Progenitor cell of endocrine pancreas (in vitro differentiated cells): ENCODE measurements at regions not wholly inside any gene's neighbourhood (a gene's known extent, or its start where the extent isn't known, plus 50 kb on each side); places are given as distances from the start of the nearest gene placed in this dataset.

ENCODE experiments used
- DNase-seq: peaks from one replicate; pipeline ENCODE4 v3.0.0; 2021; ENCODE audit warnings: low spot score; ENCODE audit not compliant: unreplicated experiment
- H3K27ac Mint-ChIP-seq: 2 replicates; pipeline ENCODE4 v1.8.0; 2021; ENCODE audit warnings: mild to moderate bottlenecking, moderate library complexity, mixed read lengths
- H3K27me3 Mint-ChIP-seq: 2 replicates; pipeline ENCODE4 v1.8.0; 2021; ENCODE audit warnings: mixed read lengths
- H3K36me3 Mint-ChIP-seq: 2 replicates; pipeline ENCODE4 v1.8.0; 2022; ENCODE audit warnings: mixed read lengths; ENCODE audit not compliant: insufficient read depth
- H3K4me1 Mint-ChIP-seq: 2 replicates; pipeline ENCODE4 v1.8.0; 2021; ENCODE audit warnings: low read depth, mixed read lengths
- H3K4me3 Mint-ChIP-seq: 2 replicates; pipeline ENCODE4 v1.8.0; 2021; ENCODE audit warnings: low read depth, mild to moderate bottlenecking, moderate library complexity, mixed read lengths
- H3K9me3 Mint-ChIP-seq: 2 replicates; pipeline ENCODE4 v1.8.0; 2021; ENCODE audit warnings: low read depth, mixed read lengths
- TF ChIP-seq, protein P1 (sequence below): fragments of 200-600 bp; sonication (generic); IDR thresholded peaks from one replicate; pipeline ENCODE4 v1.5.0; 2021; ENCODE audit warnings: antibody characterized with exemption, mild to moderate bottlenecking; ENCODE audit not compliant: unreplicated experiment

DNA sequence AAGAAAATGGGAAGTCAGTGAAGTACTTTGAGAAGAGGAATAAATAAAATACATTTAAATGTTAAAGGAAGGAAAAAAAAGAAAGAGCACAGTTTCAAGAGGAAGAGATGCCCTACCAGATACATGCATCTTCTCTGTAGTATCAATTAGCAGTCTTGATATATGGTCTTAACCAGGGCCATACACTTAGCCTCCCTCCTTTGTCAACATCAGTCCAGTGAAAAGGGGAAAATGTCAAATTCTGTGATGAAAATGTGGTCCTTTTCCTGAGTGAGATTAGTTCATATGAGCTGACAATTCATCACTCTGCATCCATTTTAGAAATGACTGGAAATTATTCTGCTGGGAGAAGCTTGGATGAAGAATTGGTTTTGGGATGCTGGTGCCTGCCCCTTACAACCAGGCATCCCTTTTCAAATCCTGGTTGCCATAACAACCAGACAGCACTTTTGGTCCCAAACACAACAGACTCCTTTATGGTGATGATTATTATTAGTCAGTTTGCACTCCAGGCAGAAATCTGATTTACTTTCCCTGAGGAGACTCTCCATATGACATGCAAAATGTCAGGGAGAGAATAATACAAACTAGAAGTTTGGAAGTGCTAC, 933.6 kb upstream of the CDH8 start:
- TF ChIP-seq, protein P1, sequence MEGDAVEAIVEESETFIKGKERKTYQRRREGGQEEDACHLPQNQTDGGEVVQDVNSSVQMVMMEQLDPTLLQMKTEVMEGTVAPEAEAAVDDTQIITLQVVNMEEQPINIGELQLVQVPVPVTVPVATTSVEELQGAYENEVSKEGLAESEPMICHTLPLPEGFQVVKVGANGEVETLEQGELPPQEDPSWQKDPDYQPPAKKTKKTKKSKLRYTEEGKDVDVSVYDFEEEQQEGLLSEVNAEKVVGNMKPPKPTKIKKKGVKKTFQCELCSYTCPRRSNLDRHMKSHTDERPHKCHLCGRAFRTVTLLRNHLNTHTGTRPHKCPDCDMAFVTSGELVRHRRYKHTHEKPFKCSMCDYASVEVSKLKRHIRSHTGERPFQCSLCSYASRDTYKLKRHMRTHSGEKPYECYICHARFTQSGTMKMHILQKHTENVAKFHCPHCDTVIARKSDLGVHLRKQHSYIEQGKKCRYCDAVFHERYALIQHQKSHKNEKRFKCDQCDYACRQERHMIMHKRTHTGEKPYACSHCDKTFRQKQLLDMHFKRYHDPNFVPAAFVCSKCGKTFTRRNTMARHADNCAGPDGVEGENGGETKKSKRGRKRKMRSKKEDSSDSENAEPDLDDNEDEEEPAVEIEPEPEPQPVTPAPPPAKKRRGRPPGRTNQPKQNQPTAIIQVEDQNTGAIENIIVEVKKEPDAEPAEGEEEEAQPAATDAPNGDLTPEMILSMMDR, result no peak
- Mint-ChIP-seq H3K9me3 (no peaks in the 10 kb centered on the region), H3K36me3 (no peaks in the 10 kb centered on the region), H3K4me3 (no peak overlapping the region), H3K27ac (no peak overlapping the region), H3K27me3 (no peaks in the 10 kb centered on the region), H3K4me1 (no peaks in the 10 kb centered on the region)
- DNase-seq, result no peak

DNA sequence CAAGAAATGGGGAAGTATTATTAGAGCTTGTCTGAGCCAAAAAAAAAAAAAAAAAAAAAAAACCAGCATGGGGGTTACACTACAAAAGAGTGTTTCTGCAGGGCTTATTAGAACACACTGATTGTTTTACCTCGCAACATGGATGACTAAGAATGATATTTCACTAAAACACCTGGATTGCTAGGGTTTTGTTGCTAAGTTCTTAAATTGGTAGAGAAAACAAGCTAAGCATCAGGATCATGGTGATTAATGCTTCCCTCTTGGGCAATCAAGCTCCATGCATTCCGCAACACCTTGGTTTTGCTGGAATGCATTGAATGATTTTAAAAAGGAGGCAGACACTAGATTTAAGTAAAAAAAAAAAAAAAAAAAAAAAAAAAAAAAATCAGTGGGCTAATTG, 931.4 kb upstream of the CDH8 start:
- no peaks in the 10 kb centered on the region for H3K36me3 Mint-ChIP-seq
- H3K4me1 Mint-ChIP-seq, result no peaks in the 10 kb centered on the region
- H3K4me3 Mint-ChIP-seq, result no peak overlapping the region
- H3K27ac Mint-ChIP-seq, result no peak overlapping the region
- TF ChIP-seq, protein P1, result no peak
- no peaks in the 10 kb centered on the region for H3K27me3 Mint-ChIP-seq
- no peak for DNase-seq
- H3K9me3 Mint-ChIP-seq, result no peaks in the 10 kb centered on the region

DNA sequence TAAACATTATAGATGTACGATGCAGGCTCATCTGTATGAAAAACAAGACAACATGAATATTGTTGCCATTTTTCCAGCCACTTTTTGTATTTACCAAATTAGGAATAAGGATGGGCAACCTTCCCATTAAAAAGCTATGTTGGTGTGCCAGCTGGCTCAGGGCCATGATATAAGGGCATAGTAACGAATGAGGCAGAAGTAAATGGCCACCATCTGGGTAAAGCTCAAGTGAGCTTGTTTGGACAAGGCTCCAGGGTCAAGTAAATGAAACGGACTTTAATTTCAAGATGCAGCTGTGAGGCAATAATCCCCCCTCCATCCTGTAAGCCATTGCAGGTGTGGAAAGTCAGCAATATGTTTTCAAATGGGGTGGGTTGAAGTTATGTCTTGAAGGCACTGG, 930.9 kb upstream of the CDH8 start:
- Mint-ChIP-seq H3K4me3 (no peak overlapping the region), H3K27ac (no peak overlapping the region), H3K27me3 (no peaks in the 10 kb centered on the region), H3K4me1 (no peaks in the 10 kb centered on the region), H3K36me3 (no peaks in the 10 kb centered on the region), H3K9me3 (no peaks in the 10 kb centered on the region)
- no peak for DNase-seq
- TF ChIP-seq, protein P1, result no peak

DNA sequence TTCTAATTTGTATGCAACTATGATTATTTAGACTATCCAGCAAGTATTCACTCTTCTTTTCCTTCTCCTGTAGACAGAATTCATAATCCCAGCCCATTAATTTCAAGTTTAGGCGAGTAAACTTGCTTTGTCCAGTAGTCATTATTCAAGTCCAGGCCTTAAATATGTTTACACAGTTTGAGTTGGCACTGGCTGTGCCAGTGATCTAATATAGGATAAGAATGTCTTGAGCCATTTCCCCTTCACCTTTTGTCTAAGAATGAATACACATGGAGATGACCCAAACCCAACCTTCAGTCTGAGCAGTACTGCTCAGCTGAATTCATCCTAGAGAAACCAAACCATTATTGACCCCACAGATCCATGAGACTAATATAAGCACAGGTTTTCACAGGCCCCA, 930.4 kb upstream of the CDH8 start:
- no peak for DNase-seq
- H3K27me3 Mint-ChIP-seq, result no peaks in the 10 kb centered on the region
- no peak overlapping the region for H3K4me3 Mint-ChIP-seq
- H3K27ac Mint-ChIP-seq, result no peak overlapping the region
- H3K36me3 Mint-ChIP-seq, result no peaks in the 10 kb centered on the region
- no peaks in the 10 kb centered on the region for H3K9me3 Mint-ChIP-seq
- TF ChIP-seq, protein P1, result no peak
- H3K4me1 Mint-ChIP-seq, result no peaks in the 10 kb centered on the region

DNA sequence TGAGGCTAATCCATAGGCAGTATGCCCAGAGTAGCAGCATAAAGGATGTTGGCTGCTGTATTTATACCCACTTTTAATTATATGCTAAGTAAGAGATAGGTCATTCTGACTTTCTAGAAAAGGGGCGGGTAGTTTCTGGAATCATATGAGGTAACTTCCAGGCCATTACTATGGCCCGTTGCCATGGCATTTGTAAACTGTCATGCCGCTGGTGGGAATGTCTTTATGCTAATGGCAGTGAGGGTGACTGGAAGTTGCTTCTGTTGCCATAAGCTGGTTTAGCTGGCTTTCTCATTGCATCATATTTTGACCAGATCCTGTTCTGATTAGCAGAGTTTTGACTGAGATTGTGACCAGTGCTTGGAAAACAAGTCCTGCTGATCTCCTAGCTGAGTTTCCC, 929.6 kb upstream of the CDH8 start:
- H3K27ac Mint-ChIP-seq, result no peak overlapping the region
- TF ChIP-seq, protein P1, result no peak
- H3K9me3 Mint-ChIP-seq, result no peaks in the 10 kb centered on the region
- DNase-seq, result no peak
- H3K36me3 Mint-ChIP-seq, result no peaks in the 10 kb centered on the region
- no peaks in the 10 kb centered on the region for H3K4me1 Mint-ChIP-seq
- no peak overlapping the region for H3K4me3 Mint-ChIP-seq
- no peaks in the 10 kb centered on the region for H3K27me3 Mint-ChIP-seq
